Loucy (cell line): ENCODE measurements at regions not wholly inside any gene's neighbourhood (a gene's known extent, or its start where the extent isn't known, plus 50 kb on each side); places are given as distances from the start of the nearest gene placed in this dataset.

Source experiments
- H2AFZ ChIP-seq: fragments of 200-600 bp; sonication (generic); 2 replicates; pipeline ENCODE4 v1.6.0; 2016; ENCODE audit warnings: antibody characterized with exemption, mild to moderate bottlenecking, low read length, moderate library complexity
- H3F3A ChIP-seq: fragments of 200-600 bp; 2 replicates; pipeline ENCODE4 v1.6.0; 2016; ENCODE audit warnings: antibody characterized with exemption, low read depth, mild to moderate bottlenecking
- H3K27me3 ChIP-seq: fragments of 200-600 bp; sonication (generic); 2 replicates; pipeline ENCODE4 v1.6.1; 2014; ENCODE audit warnings: low read length, mild to moderate bottlenecking; ENCODE audit not compliant: insufficient read depth, poor library complexity, severe bottlenecking
- H3K36me3 ChIP-seq: fragments of 200-600 bp; sonication (generic); 2 replicates; pipeline ENCODE4 v1.6.1; 2016; ENCODE audit warnings: low read length; ENCODE audit not compliant: insufficient read depth
- H3K4me1 ChIP-seq: fragments of 200-600 bp; sonication (generic); 2 replicates; pipeline ENCODE4 v1.5.1; 2014; ENCODE audit warnings: low read length, mild to moderate bottlenecking; ENCODE audit not compliant: insufficient read depth, poor library complexity, severe bottlenecking
- H3K4me2 ChIP-seq: fragments of 200-600 bp; sonication (generic); 2 replicates; pipeline ENCODE4 v1.6.0; 2014; ENCODE audit warnings: antibody characterized with exemption, low read length, low read depth, mild to moderate bottlenecking; ENCODE audit not compliant: poor library complexity, severe bottlenecking
- H3K4me3 ChIP-seq: fragments of 200-600 bp; sonication (generic); 2 replicates; pipeline ENCODE4 v1.5.1; 2014; ENCODE audit warnings: low read length, mild to moderate bottlenecking, mixed read lengths; ENCODE audit not compliant: poor library complexity, severe bottlenecking
- H3K79me2 ChIP-seq: fragments of 200-600 bp; sonication (generic); 2 replicates; pipeline ENCODE4 v1.6.1; 2014; ENCODE audit warnings: low read length; ENCODE audit not compliant: insufficient read depth
- H3K9ac ChIP-seq: fragments of 200-600 bp; sonication (generic); 2 replicates; pipeline ENCODE4 v1.6.0; 2014; ENCODE audit warnings: mild to moderate bottlenecking, low read depth, low read length, moderate library complexity; ENCODE audit not compliant: poor library complexity, severe bottlenecking
- H3K9me2 ChIP-seq: fragments of 200-600 bp; sonication (generic); replicated peaks from 2 replicates; pipeline ENCODE4 v1.6.1; 2016; ENCODE audit warnings: low read depth, low read length, mixed read lengths
- H3K9me3 ChIP-seq: fragments of 200-600 bp; sonication (generic); 2 replicates; pipeline ENCODE4 v1.6.1; 2014; ENCODE audit warnings: mild to moderate bottlenecking, antibody characterized with exemption, low read length, low read depth; ENCODE audit not compliant: insufficient read depth
- H4K20me1 ChIP-seq: fragments of 200-600 bp; sonication (generic); 2 replicates; pipeline ENCODE4 v1.6.0; 2014; ENCODE audit warnings: antibody characterized with exemption, low read length, mild to moderate bottlenecking; ENCODE audit not compliant: insufficient read depth, poor library complexity, severe bottlenecking
- EZH2phosphoT487 ChIP-seq: fragments of 200-600 bp; IDR thresholded peaks from 2 replicates; pipeline ENCODE4 v1.6.1; 2018; ENCODE audit warnings: antibody characterized with exemption, mild to moderate bottlenecking, moderate library complexity, borderline replicate concordance
- TF ChIP-seq, protein P1 (sequence below): fragments of 200-600 bp; sonication (generic); conservative IDR thresholded peaks from 2 replicates; pipeline ENCODE4 v1.5.1; 2014; ENCODE audit warnings: mild to moderate bottlenecking, antibody characterized with exemption, low read length

DNA sequence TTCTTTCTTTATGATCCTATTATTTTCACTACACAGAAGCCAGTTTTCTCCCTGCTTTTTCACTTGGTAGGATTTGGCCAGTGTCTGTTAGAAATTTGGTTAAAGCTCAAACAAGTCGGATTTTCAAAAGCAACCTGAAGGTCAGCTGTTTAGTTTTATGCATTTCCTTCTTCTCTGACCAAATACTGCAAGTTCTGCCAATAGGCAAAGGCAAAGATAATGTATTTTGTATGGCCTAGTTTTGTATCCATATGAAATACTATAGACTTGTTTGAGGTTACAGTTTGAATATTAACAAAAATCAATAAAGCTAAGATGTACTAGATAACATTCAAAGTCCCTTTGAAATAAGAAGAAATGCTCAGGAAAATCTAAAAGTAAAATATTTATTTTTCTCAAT, 439.4 kb downstream of the TRIML1 start:
- Histone ChIP-seq H3K9me2 (no peaks in the 10 kb centered on the region), H3K9ac (no peak overlapping the region), H3K9me3 (peaks cover 6% of the 10 kb centered on the region; the same call in 1 of the 2 replicates), H4K20me1 (no peaks in the 10 kb centered on the region), H3K4me3 (no peak overlapping the region), H3K79me2 (no peaks in the 10 kb centered on the region), H3K4me2 (no peak overlapping the region), H3K27me3 (no peaks in the 10 kb centered on the region), H3F3A (no peaks in the 10 kb centered on the region), H2AFZ (no peak overlapping the region), H3K4me1 (no peaks in the 10 kb centered on the region), H3K36me3 (no peaks in the 10 kb centered on the region)
- TF ChIP-seq, protein P1, sequence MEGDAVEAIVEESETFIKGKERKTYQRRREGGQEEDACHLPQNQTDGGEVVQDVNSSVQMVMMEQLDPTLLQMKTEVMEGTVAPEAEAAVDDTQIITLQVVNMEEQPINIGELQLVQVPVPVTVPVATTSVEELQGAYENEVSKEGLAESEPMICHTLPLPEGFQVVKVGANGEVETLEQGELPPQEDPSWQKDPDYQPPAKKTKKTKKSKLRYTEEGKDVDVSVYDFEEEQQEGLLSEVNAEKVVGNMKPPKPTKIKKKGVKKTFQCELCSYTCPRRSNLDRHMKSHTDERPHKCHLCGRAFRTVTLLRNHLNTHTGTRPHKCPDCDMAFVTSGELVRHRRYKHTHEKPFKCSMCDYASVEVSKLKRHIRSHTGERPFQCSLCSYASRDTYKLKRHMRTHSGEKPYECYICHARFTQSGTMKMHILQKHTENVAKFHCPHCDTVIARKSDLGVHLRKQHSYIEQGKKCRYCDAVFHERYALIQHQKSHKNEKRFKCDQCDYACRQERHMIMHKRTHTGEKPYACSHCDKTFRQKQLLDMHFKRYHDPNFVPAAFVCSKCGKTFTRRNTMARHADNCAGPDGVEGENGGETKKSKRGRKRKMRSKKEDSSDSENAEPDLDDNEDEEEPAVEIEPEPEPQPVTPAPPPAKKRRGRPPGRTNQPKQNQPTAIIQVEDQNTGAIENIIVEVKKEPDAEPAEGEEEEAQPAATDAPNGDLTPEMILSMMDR = no peak
- TF ChIP-seq EZH2phosphoT487 = no peak

DNA sequence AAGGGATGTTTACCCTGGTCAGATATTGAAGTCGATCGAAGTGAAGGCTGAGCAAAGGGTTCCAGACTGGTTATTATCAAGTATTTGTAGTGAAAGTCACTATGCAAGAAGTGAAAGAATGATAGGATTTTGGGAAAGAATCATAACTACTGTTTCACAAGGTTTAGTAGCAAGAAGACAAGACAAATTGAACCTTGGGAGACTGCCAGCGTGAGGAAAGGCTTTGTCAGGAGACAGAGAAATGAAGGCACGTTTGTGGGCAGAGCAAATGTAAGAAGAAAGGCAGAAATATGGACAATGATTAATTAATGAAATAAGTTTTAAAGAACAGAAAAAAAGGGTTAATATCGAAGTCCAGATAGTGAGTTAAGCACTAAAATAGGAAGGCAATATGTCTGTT, 456.8 kb downstream of the TRIML1 start:
- no peaks in the 10 kb centered on the region for H3K9me2 ChIP-seq
- TF ChIP-seq, protein P1 = no peak
- TF ChIP-seq EZH2phosphoT487 = no peak
- H4K20me1 ChIP-seq = no peaks in the 10 kb centered on the region
- H3K9ac ChIP-seq = no peak overlapping the region
- no peak overlapping the region for H3K4me3 ChIP-seq
- H3K4me2 ChIP-seq = no peak overlapping the region
- no peaks in the 10 kb centered on the region for H3K4me1 ChIP-seq
- no peaks in the 10 kb centered on the region for H3K27me3 ChIP-seq
- peaks cover 3% of the 10 kb centered on the region; the same call in 1 of the 2 replicates for H3K9me3 ChIP-seq
- H3F3A ChIP-seq = no peaks in the 10 kb centered on the region
- H3K36me3 ChIP-seq = no peaks in the 10 kb centered on the region
- H3K79me2 ChIP-seq = no peaks in the 10 kb centered on the region
- H2AFZ ChIP-seq = no peak overlapping the region

DNA sequence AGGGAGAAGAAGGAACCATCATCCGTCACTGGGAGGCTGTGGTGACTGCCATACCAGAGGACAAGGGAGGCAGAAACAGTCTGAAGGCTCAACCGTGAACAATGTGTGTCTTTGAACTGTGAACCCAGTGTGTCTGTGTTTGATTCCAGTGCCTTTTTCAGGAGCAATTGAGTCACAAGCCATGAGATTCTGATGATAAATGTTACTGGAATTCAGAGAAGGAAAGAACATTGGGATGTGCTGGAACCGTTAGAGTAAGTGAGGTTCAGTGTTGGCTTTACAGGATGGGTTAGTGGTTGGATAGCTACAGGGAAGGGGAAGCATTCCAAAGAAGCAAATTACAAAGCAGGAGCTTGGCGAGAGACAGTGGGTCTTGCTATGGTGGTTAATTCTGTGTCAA, 464.4 kb downstream of the TRIML1 start:
- Histone ChIP-seq H3K9me2 (no peaks in the 10 kb centered on the region), H3K36me3 (no peaks in the 10 kb centered on the region), H3K9ac (no peak overlapping the region), H3K27me3 (no peaks in the 10 kb centered on the region), H3K4me3 (no peak overlapping the region), H3K4me2 (no peak overlapping the region), H3F3A (no peaks in the 10 kb centered on the region), H3K4me1 (no peaks in the 10 kb centered on the region), H2AFZ (no peak overlapping the region), H3K79me2 (no peaks in the 10 kb centered on the region), H4K20me1 (no peaks in the 10 kb centered on the region), H3K9me3 (peaks cover 6% of the 10 kb centered on the region; the same call in 1 of the 2 replicates)
- no peak for TF ChIP-seq EZH2phosphoT487
- TF ChIP-seq, protein P1 = no peak
